ENCODE measurements at regions not wholly inside any gene's neighbourhood (a gene's known extent, or its start where the extent isn't known, plus 50 kb on each side); places are given as distances from the start of the nearest gene placed in this dataset.

- DNase-seq: no peak
These were observed 202.8 kb downstream of the TFCP2L1 start for GRCh38 chr2:121082191-121082590.

DNA sequence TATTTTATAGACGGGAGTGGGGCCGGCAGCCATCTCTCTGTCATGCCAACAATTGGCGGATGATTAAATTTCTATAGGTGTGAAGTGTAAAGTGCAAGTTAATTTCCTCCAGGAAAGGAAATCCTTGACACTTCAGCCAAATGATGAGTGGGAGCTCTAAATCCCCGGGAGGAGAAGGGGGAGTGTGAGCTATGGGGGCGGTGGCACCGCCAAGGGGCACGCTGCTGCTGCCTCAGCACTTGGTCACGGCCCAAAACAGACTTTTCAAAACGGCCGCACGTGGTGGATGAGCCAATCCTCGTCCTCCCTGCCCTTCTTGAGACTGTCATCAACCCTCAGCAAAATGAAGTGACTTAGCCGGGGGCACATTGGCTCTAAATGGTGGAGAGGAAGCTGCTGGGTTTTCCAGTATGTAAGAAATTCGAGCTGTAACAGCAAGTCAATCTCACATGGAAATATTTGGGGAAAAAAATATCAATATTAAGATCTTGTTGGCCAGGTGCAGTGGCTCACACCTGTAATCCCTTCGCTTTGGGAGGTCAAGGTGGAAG, 200.8 kb downstream of the TFCP2L1 start:
- no peak for DNase-seq

- DNase-seq: no peak
These were observed 199.2 kb downstream of the TFCP2L1 start for GRCh38 chr2:121085801-121086200.

- DNase-seq: no peak
These were observed 198.6 kb downstream of the TFCP2L1 start for GRCh38 chr2:121086450-121086849.

GRCh38 chr2:121087117-121087516, 197.9 kb downstream of the TFCP2L1 start:
- no peak for DNase-seq

- no peak for DNase-seq
These were observed 196.5 kb downstream of the TFCP2L1 start for GRCh38 chr2:121088251-121089165.

GRCh38 chr2:121089166-121089510, 195.9 kb downstream of the TFCP2L1 start:
- DNase-seq: no peak

DNA sequence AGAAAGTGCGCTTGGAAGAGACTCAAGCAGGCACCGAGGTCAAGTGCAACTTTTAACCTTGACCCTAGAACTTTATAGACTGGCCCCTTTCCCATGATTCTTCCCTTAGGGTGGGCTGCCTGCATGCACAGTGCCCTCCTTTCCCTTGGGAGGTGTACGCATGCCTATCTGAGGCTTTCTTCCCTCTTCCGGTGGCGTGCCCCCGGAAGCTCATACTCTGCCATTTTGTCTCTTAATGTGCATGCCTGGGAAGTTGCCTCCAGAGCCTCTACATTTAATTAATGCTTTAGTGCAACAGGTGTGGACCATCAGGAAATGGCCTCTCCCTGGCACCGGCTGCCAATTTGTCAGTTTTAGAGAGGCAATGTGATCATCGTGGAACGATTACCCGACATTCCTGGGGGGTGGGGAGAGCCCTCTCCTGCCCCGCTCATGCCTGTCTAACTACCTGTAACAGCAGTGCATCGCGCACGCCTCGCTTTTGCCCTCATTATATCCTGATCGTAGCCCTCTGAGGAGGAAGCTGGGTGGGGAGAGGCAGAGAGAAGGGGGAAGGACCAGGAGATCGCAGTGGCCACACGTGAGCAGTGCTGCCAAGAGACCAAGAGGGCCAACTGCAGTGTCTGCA, 194.8 kb downstream of the TFCP2L1 start:
- no peak for DNase-seq

DNA sequence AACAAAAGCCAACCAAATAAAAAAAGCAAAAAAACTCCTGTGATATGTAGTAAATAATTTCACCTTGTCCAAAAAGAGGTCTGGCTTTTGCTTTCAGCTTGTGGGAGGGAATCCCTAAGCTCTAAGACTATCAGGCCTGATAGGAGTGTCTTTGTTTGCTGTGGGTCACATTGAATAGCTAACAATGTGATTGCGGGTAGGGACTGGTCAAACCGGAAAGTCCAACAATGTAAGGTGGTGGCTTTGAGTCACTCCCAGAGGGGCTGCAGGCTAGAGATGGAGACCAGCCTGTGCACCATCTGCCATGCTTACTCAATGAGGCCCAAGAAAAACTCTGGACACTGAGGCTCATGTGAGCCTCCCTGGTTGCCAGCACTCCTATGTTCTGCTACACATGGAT, 192.9 kb downstream of the TFCP2L1 start:
- DNase-seq: no peak

DNA sequence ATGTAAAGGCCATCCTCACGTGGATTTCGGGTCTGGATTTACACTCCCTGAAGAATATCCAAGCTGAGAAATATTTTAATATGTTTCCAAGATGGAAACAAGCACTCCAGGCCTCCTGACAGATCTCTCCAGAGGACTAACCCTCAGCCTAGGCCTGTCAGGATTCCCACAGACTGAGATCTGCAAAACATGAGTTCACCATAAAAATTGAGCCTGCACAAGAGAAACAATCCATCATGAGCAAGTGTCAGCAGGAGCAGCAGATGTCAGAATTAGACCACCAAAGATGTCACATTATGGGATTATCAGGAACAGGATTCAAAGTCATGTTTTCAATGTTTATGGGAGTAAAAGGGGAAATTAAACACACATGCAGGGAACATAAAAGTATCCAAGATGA, 191.3 kb downstream of the TFCP2L1 start:
- DNase-seq: no peak

DNA sequence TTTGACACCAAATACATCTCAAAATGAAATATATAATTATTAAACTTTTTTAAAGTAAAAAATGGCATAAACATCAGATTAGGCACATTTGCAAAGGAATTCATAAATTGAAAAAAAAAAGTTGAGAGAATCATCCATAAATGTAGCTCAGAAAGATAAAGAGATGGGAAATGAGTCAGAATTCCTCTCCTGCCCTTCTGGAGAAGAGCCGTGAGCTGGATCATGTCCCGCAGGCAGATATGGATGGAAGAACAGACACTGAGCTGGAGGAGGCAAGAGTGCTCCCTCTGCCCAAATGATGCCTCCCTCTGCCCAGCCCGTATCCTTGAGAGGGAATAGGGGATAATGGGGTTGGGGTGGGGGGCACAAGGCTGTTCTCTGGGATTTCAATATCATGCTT, 190.9 kb downstream of the TFCP2L1 start:
- DNase-seq: no peak

DNA sequence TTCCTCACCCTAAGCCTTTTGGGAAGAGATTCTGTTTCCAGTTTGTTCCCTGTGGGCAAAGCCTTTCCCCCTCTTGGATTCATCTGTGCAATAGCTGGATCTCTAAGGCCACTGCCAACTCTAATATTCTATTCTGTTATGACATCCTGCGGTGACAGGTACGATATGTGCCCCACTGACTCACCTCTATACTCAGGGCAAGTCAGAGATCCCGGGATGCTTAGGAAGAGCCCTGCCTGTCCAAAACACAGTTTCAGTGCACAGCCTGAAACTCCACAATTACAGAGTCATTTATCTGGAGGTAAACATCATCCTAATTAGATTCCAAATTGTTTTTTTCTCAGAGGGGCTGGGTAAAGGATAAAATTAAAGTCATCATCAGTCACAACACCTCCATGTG, 190.2 kb downstream of the TFCP2L1 start:
- no peak for DNase-seq

DNA sequence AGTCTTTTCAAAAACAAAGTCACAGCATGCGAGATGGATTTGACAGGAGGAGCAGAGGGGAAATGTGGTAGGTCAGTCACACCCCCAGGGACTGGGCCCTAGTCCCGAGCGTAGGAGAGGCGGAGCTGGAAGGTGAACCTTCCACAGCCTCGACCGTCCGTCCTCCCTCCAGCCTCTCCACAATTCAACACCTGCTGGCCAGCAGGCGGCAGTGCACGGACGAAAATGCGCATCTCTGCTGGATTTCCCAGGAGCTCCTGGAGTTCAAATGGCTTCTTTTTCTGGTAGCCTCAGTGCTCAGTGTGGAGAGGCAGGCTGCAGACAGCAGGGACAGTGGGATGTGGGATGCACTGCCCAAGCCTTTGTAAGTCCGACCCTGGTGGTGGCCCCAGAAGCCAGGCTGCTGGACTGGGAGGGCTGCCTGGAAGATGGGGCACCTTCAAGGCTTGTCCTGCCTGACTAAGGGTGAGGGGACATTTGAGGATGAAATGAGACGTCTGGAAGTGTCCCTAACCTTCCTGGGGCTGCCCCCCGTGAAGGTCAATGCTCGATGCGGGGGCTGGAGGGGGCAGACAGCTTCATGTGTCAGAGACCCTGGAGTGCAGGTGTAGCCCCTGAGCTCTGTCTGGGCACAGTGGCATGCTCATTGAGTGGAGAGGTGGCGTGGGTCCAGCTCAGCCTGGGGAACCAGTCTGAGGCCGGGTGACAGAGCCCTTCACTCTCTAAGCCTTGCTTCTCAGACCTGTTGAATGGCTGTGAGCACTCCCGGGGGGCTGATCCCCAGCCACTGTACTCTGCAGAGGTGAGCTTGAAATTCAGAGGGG, 189.5 kb downstream of the TFCP2L1 start:
- DNase-seq: peak; percentile 28

DNA sequence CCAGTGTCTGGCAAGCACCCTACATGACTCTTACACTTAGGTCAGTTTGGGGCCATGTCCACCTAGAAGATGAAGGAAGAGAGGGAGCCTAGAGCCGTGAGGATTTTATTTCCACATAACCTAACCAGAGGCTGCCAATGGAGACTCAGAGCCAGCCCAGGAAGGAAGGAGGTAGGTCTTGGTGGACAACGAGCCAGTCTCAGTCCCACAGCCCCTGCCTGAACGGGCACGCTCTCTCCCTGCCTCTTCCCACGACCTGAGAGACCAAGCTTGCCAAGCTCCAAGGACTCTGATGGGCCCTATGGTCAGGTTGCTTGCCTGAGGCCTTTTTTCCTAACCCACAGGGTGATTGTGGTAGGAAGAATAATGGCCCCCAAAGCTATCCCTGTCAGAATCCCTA, 188.4 kb downstream of the TFCP2L1 start:
- no peak for DNase-seq

DNA sequence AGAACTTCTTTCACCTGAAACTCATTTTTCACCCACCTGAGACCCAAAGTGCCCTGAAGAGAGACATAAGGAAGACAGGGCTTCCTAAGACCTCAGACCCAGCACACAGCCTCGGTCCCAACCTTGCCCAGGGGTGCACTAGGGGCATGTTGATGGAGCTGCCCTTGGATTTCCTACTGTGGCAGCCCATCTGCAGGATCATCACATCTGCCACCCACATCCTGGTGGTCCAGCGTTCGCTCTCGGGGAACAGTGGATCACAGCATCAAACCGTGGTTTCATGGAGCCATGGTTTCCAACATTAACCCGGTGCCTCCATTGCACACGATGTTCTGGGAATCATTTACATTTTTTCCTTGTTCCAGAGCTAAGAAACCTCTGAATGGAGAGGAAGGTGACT, 186.4 kb downstream of the TFCP2L1 start:
- no peak for DNase-seq

DNA sequence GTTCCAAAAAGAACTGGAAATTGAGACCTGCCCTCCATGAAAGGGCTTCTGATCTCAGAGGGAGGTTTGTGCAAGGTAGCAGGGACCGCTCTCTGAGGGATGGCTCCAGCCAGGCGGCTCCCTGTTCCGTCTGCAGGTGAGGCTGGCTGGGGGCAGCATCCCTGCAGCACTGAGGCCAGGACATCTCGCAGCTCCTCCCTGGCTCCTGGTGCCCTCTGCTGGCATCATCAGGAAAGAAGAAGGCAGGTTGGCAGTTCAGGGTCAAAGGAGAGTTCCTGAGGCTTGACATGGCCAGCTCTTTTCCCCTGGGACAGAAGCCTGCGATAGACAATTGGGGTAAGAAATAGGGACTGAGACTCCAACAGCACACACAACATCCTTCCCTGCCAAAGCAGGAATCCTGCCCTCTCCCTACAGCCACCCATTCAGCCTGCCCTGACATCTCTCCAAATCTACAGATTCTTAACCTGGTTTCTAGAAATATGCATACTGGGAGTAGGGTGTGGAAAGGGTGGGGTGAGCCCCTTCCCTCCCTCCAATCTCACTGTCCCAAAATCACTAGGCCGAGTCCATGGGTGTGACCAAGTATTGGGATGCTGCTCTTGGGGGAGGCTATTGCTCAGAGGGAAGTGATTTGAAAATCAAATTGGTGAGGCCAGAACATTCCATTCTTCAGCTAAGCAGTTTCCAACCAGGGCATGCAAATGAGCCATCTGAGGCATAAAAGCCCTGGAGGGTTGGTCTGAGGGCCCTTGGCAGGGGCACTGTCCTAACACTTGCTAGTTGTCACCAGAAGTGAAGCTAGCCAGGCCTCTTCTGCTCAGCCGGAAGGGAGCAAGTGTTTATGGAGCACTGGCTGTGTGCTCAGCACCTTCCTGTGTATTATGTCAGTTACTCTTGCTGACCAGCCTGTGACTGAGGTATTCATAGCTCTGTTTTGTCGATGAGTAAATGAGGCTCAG, 185.4 kb downstream of the TFCP2L1 start:
- DNase-seq: no peak

GRCh38 chr2:121101093-121101715, 183.8 kb downstream of the TFCP2L1 start:
- DNase-seq: no peak

GRCh38 chr2:121102941-121103340, 182.1 kb downstream of the TFCP2L1 start:
- no peak for DNase-seq

DNA sequence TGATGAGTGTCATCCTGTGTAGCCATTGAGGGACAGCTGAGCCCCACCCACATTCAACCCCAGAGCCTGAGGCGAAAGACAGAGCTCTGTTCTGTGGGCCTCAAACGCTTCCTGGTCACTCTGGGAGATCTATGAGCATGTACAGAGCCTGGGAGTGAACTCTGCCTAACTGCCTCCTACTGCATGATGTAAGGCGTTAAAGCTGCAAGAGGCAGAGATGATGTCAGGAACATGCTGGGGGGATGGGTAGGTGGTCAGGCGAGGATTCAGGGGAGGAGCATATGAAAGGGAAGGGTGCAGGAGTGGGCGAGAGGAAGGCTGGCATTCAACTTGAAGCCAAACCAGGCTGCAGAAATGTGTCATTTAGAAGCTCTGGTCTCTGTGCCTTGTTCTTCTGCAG, 181.0 kb downstream of the TFCP2L1 start:
- no peak for DNase-seq

- DNase-seq: no peak
These were observed 180.3 kb downstream of the TFCP2L1 start for GRCh38 chr2:121104721-121105141.

GRCh38 chr2:121110924-121111323, 174.1 kb downstream of the TFCP2L1 start:
- no peak for DNase-seq

DNA sequence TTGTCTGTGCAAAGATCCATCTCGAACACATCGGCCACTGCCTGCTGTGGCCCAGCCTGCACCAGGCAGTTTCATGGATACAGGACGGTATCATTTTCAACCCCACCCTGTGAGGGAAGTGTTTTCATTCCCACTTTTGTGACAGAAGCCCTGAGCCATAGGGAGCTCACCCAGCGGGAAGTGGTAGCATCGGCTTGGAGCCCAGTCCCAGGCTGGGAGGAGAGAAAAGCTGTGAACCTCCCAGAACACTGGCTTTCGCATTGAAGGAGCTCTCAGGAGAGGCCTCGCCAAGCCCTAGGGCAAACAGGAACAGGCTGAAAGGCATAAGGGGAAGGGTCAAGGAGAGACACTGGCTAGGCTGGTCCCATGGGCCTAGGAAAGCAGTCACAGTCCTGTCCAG, 166.1 kb downstream of the TFCP2L1 start:
- DNase-seq: no peak

All from NCI-H1048 (cell line).